Fibroblast of villous mesenchyme (primary cell): ENCODE measurements at regions not wholly inside any gene's neighbourhood (a gene's known extent, or its start where the extent isn't known, plus 50 kb on each side); places are given as distances from the start of the nearest gene placed in this dataset.

Source experiments
- DNase-seq: peaks from one replicate; pipeline ENCODE4 v3.0.0-alpha.2; 2010; ENCODE audit warnings: low read depth
- H3K4me3 ChIP-seq: 2 replicates; pipeline ENCODE4 v1.5.1; 2011; ENCODE audit warnings: low read depth, mild to moderate bottlenecking, low read length
- CTCF ChIP-seq: IDR thresholded peaks from 2 replicates; pipeline ENCODE4 v1.5.1; 2012; ENCODE audit warnings: low read depth, mild to moderate bottlenecking, low read length; ENCODE audit not compliant: insufficient read depth

GRCh38 chr4:136557396-136557795 lies 974.9 kb downstream of the PCDH18 start:
- no peak for DNase-seq
- H3K4me3 ChIP-seq: no peak overlapping the region
- no peak for TF ChIP-seq CTCF

GRCh38 chr4:136554033-136554432 lies 978.3 kb downstream of the PCDH18 start:
- no peak for DNase-seq
- TF ChIP-seq CTCF: no peak
- no peak overlapping the region for H3K4me3 ChIP-seq

- no peak for DNase-seq
- H3K4me3 ChIP-seq: no peak overlapping the region
- no peak for TF ChIP-seq CTCF
Observed at GRCh38 chr4:136551753-136552152, 980.5 kb downstream of the PCDH18 start.

- no peak for TF ChIP-seq CTCF
Observed at GRCh38 chr4:136540747-136541146, 991.5 kb downstream of the PCDH18 start.

GRCh38 chr4:136528131-136528530 lies 1004.2 kb downstream of the PCDH18 start:
- no peak for TF ChIP-seq CTCF
- no peak for DNase-seq
- no peak overlapping the region for H3K4me3 ChIP-seq

More at GRCh38 chr4:136540747-136541146, 991.5 kb downstream of the PCDH18 start:
- no peak overlapping the region for H3K4me3 ChIP-seq
- no peak for DNase-seq

GRCh38 chr4:136526517-136526916 lies 1005.8 kb downstream of the PCDH18 start:
- TF ChIP-seq CTCF: no peak
- H3K4me3 ChIP-seq: no peak overlapping the region
- no peak for DNase-seq

GRCh38 chr4:136524039-136524438 lies 1008.3 kb downstream of the PCDH18 start:
- TF ChIP-seq CTCF: no peak
- no peak overlapping the region for H3K4me3 ChIP-seq

More at GRCh38 chr4:136524039-136524438, 1008.3 kb downstream of the PCDH18 start:
- no peak for DNase-seq
